ENCODE measurements at regions not wholly inside any gene's neighbourhood (a gene's known extent, or its start where the extent isn't known, plus 50 kb on each side); places are given as distances from the start of the nearest gene placed in this dataset.

DNA sequence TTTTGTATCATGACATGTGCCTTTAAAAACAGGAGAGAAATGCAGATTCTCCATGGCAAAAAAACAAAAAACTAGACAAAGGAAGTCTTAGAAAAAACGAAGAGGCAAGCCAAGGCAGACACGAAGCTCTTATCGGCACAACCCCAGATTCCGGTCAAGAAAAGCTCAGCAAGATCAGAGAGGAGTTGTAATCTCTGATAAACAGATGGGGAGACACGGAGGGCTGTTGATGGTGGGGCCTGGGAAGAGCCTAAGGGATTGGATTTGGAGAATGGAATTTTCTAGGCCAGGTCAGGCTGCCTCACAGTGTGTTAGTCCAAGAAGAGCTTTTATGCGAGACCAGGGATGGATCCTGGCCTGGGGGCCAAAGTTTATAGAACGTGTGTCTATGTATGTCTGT lies 96.2 kb upstream of the AKT3 start:
- 83% methylated on average over 7 of the region's 7 CpGs for WGBS (ENCODE audit: insufficient coverage)
- Histone ChIP-seq H3K4me2 (replicated peaks; ENCODE audit: extremely low read depth, low read length, poor library complexity, severe bottlenecking) (no peak overlapping the region), H3K4me3 (replicated peaks in 1 of 3; ENCODE audit: low read depth in 2 of 3, low read length in 3 of 3) (no peak overlapping the region), H3K27me3 (ENCODE audit: control insufficient read depth in 2 of 2, insufficient read depth in 2 of 2, low read length in 2 of 2) (no peaks in the 10 kb centered on the region), H3K9ac (ENCODE audit: insufficient read depth, low read length, poor library complexity, severe bottlenecking) (no peak overlapping the region), H4K20me1 (ENCODE audit: insufficient read depth, low read length) (no peaks in the 10 kb centered on the region), H3K9me3 (replicated peaks in 1 of 2; ENCODE audit: control insufficient read depth in 1 of 2, insufficient read depth in 1 of 2, low read length in 2 of 2) (no peaks in the 10 kb centered on the region), H3K27ac (ENCODE audit: low read depth in 1 of 2, low read length in 2 of 2) (no peak overlapping the region), H3K4me1 (ENCODE audit: control insufficient read depth in 1 of 2, insufficient read depth in 2 of 2, low read length in 2 of 2) (no peaks in the 10 kb centered on the region), H3K79me2 (ENCODE audit: insufficient read depth, low read length) (no peaks in the 10 kb centered on the region), H3K36me3 (replicated peaks in 1 of 2; ENCODE audit: control insufficient read depth in 1 of 2, insufficient read depth in 2 of 2, low read length in 2 of 2) (no peaks in the 10 kb centered on the region), H2AFZ (ENCODE audit: insufficient read depth, low read depth, low read length, poor library complexity, severe bottlenecking) (no peak overlapping the region)
- DNase-seq = no peak
- H3K27me3 Mint-ChIP-seq (ENCODE audit: low read depth in 3 of 3) = peaks cover under 1 to 10% (median 5%) of the 10 kb centered on the region in 3 donors
- H3K36me3 Mint-ChIP-seq = no peaks in the 10 kb centered on the region
- TF ChIP-seq, protein P1, sequence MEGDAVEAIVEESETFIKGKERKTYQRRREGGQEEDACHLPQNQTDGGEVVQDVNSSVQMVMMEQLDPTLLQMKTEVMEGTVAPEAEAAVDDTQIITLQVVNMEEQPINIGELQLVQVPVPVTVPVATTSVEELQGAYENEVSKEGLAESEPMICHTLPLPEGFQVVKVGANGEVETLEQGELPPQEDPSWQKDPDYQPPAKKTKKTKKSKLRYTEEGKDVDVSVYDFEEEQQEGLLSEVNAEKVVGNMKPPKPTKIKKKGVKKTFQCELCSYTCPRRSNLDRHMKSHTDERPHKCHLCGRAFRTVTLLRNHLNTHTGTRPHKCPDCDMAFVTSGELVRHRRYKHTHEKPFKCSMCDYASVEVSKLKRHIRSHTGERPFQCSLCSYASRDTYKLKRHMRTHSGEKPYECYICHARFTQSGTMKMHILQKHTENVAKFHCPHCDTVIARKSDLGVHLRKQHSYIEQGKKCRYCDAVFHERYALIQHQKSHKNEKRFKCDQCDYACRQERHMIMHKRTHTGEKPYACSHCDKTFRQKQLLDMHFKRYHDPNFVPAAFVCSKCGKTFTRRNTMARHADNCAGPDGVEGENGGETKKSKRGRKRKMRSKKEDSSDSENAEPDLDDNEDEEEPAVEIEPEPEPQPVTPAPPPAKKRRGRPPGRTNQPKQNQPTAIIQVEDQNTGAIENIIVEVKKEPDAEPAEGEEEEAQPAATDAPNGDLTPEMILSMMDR (IDR thresholded peaks at IDR 0.05) = no peak
- intact Hi-C loops (cut with micrococcal nuclease) = no loop called here
- no peak overlapping the region for H3K4me3 Mint-ChIP-seq
- no peaks in the 10 kb centered on the region for H3K4me1 Mint-ChIP-seq
- H3K9me3 Mint-ChIP-seq = peaks cover 0 to 3% (median 0%) of the 10 kb centered on the region in 7 donors
- H3K27ac Mint-ChIP-seq = no peak overlapping the region

DNA sequence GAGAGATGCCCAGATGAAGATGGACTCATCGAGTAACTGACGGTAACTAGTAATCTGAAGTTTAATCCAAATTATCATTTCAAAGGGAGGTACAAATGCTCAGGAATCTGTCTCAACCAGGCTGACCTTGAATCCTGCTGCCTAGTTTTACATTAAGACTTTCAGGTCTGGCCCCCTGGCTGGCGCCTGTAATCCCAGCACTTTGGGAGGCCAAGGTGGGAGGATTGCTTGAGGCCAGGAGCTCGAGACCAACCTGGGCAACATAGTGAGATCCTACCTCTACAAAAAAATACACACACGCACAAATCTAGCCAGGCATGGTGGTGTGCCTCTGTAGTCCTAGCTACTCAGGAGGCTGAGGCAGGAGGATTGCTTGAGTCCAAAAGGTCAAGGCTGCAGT lies 95.7 kb upstream of the AKT3 start:
- Histone ChIP-seq H3K4me2 (replicated peaks; ENCODE audit: extremely low read depth, low read length, poor library complexity, severe bottlenecking) (no peak overlapping the region), H3K27ac (ENCODE audit: low read depth in 1 of 2, low read length in 2 of 2) (no peak overlapping the region), H3K9me3 (replicated peaks in 1 of 2; ENCODE audit: control insufficient read depth in 1 of 2, insufficient read depth in 1 of 2, low read length in 2 of 2) (no peaks in the 10 kb centered on the region), H3K36me3 (replicated peaks in 1 of 2; ENCODE audit: control insufficient read depth in 1 of 2, insufficient read depth in 2 of 2, low read length in 2 of 2) (no peaks in the 10 kb centered on the region), H3K9ac (ENCODE audit: insufficient read depth, low read length, poor library complexity, severe bottlenecking) (no peak overlapping the region), H4K20me1 (ENCODE audit: insufficient read depth, low read length) (no peaks in the 10 kb centered on the region), H3K27me3 (ENCODE audit: control insufficient read depth in 2 of 2, insufficient read depth in 2 of 2, low read length in 2 of 2) (no peaks in the 10 kb centered on the region), H3K79me2 (ENCODE audit: insufficient read depth, low read length) (no peaks in the 10 kb centered on the region), H3K4me3 (replicated peaks in 1 of 3; ENCODE audit: low read depth in 2 of 3, low read length in 3 of 3) (no peak overlapping the region), H2AFZ (ENCODE audit: insufficient read depth, low read depth, low read length, poor library complexity, severe bottlenecking) (no peak overlapping the region), H3K4me1 (ENCODE audit: control insufficient read depth in 1 of 2, insufficient read depth in 2 of 2, low read length in 2 of 2) (no peaks in the 10 kb centered on the region)
- Mint-ChIP-seq H3K27me3 (ENCODE audit: low read depth in 3 of 3) (peaks cover 0 to 10% (median 5%) of the 10 kb centered on the region in 3 donors), H3K4me1 (no peaks in the 10 kb centered on the region), H3K4me3 (no peak overlapping the region), H3K9me3 (peaks cover 0 to 3% (median 0%) of the 10 kb centered on the region in 7 donors), H3K36me3 (no peaks in the 10 kb centered on the region), H3K27ac (peak overlapping the region in 1 of 7 donors; percentile 5)
- 100% methylated on average over 1 of the region's 5 CpGs for WGBS (ENCODE audit: insufficient coverage)
- TF ChIP-seq, protein P1 (IDR thresholded peaks at IDR 0.05) = no peak
- intact Hi-C loops (cut with micrococcal nuclease) = no loop called here
- DNase-seq = no peak

All from CD14-positive monocyte (primary cell).